GM12891 (cell line): ENCODE measurements at regions not wholly inside any gene's neighbourhood (a gene's known extent, or its start where the extent isn't known, plus 50 kb on each side); places are given as distances from the start of the nearest gene placed in this dataset.
"Not testable (repeated sequence)": the region's sequence is repeated elsewhere in the genome, so short reads cannot be mapped to it uniquely, and the experiment has no call there.

Source experiments
- SPI1 ChIP-seq: IDR thresholded peaks from 2 replicates; pipeline ENCODE4 v1.6.1; 2011; ENCODE audit warnings: low read depth, low read length, control low read depth
- TAF1 ChIP-seq: IDR thresholded peaks from 2 replicates; pipeline ENCODE4 v1.6.1; 2011; ENCODE audit warnings: low read depth, low read length, control low read depth

- not testable (repeated sequence) for TF ChIP-seq SPI1, TAF1
Observed at GRCh38 chr12:84103886-84104285, 808.7 kb downstream of the SLC6A15 start.
